ENCODE measurements at regions not wholly inside any gene's neighbourhood (a gene's known extent, or its start where the extent isn't known, plus 50 kb on each side); places are given as distances from the start of the nearest gene placed in this dataset.
"Not testable (repeated sequence)": the region's sequence is repeated elsewhere in the genome, so short reads cannot be mapped to it uniquely, and the experiment has no call there.

DNA sequence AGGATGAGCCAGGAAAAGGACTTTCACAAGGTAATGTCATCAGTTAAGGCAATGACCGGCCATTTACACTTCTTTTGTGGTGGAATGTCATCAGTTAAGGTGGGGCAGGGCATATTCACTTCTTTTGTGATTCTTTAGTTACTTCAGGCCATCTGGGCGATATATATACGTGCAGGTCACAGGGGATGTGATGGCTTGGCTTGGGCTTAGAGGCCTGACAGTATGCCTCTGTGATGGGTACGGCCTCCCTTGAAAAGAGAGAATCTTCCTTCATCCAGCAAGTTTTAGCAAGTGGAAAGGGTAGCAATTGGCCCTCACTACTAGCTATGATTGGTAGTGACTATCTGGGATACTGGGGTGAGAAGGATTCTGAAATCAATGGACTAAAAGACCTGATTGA lies 456.4 kb downstream of the SHISA9 start:
- H3K4me3 Mint-ChIP-seq; intact Hi-C loops (cut with micrococcal nuclease); DNase-seq; H3K36me3 ChIP-seq (ENCODE audit: insufficient read depth, low read length); H3K4me1 Mint-ChIP-seq; H3K27me3 ChIP-seq (ENCODE audit: insufficient read depth, low read length); H3K36me3 Mint-ChIP-seq; POLR2A ChIA-PET (ENCODE audit: partially characterized antibody); H3K27ac ChIP-seq (ENCODE audit: low read depth, low read length); H3K27me3 Mint-ChIP-seq; H3K4me3 ChIP-seq (ENCODE audit: low read length in 2 of 2); H3K4me1 ChIP-seq (ENCODE audit: insufficient read depth, low read length); H3K27ac Mint-ChIP-seq; CTCF ChIA-PET (ENCODE audit: partially characterized antibody); H3K9me3 ChIP-seq (ENCODE audit: control insufficient read depth in 1 of 2, low read length in 2 of 2): not testable (repeated sequence)
- peaks cover 0 to 32% (median 22%) of the 10 kb centered on the region in 8 donors for H3K9me3 Mint-ChIP-seq

DNA sequence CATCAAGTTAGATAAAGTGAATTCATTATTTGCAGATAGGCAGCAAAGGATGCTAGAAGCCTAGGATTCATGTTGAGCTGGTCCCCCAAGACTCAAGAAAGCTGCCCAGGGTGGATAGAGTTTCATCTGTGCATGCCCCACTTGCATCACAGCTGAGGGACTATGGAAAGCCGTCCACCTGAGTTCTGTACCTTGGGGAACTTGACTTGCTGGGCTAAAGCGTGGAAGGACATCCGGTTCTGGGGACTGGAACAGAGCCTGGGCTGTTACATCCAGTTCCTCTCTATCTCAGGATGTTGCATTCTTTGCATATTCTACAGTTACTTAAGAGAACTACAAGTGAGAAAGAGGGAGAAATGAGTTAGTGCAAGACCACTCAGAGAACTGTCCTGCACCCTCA lies 458.4 kb downstream of the SHISA9 start:
- Histone ChIP-seq H3K4me3 (ENCODE audit: low read length in 2 of 2) (no peak overlapping the region), H3K27me3 (ENCODE audit: insufficient read depth, low read length) (no peaks in the 10 kb centered on the region), H3K9me3 (ENCODE audit: control insufficient read depth in 1 of 2, low read length in 2 of 2) (peaks cover 0 to 6% of the 10 kb centered on the region in 2 donors), H3K36me3 (ENCODE audit: insufficient read depth, low read length) (no peaks in the 10 kb centered on the region), H3K27ac (ENCODE audit: low read depth, low read length) (no peak overlapping the region), H3K4me1 (ENCODE audit: insufficient read depth, low read length) (no peaks in the 10 kb centered on the region)
- Mint-ChIP-seq H3K36me3 (no peaks in the 10 kb centered on the region), H3K27ac (no peak overlapping the region), H3K27me3 (no peaks in the 10 kb centered on the region), H3K9me3 (peaks cover 0 to 32% (median 23%) of the 10 kb centered on the region in 8 donors), H3K4me3 (no peak overlapping the region), H3K4me1 (no peaks in the 10 kb centered on the region)
- ChIA-PET POLR2A (ENCODE audit: partially characterized antibody) (no interaction called here), CTCF (ENCODE audit: partially characterized antibody) (no interaction called here)
- DNase-seq = no peak
- intact Hi-C loops (cut with micrococcal nuclease) = no loop called here

DNA sequence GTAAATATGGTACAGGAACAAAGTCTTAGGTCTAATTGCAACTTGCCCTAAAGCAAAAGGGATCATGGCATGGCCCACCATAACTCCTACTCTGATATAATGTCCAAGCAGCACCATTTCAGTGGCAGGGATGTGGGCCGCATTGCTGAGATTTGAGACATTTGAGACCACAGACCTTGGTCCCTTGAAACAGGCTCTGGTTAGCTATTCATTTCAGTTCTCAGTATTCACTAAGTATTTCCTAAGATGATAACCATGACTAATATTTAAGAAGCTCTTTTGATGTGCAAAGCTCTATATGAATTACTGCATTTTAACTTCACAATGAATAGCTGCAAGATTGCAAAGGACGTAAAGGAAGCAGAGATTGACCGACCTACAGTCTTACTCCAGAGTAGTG lies 471.0 kb downstream of the SHISA9 start:
- no peak overlapping the region for H3K27ac Mint-ChIP-seq
- no peaks in the 10 kb centered on the region for H3K27me3 Mint-ChIP-seq
- ChIA-PET CTCF (ENCODE audit: partially characterized antibody) (no interaction called here), POLR2A (ENCODE audit: partially characterized antibody) (no interaction called here)
- H3K9me3 Mint-ChIP-seq = peaks cover 0 to 18% (median 10%) of the 10 kb centered on the region in 8 donors
- H3K36me3 Mint-ChIP-seq = no peaks in the 10 kb centered on the region
- H3K4me3 ChIP-seq (ENCODE audit: low read length in 2 of 2) = no peak overlapping the region
- H3K9me3 ChIP-seq (ENCODE audit: control insufficient read depth in 1 of 2, low read length in 2 of 2) = no peaks in the 10 kb centered on the region
- DNase-seq = no peak
- H3K4me3 Mint-ChIP-seq = no peak overlapping the region
- no peaks in the 10 kb centered on the region for H3K4me1 Mint-ChIP-seq
- intact Hi-C loops (cut with micrococcal nuclease) = no loop called here
- no peaks in the 10 kb centered on the region for H3K4me1 ChIP-seq (ENCODE audit: insufficient read depth, low read length)
- no peaks in the 10 kb centered on the region for H3K27me3 ChIP-seq (ENCODE audit: insufficient read depth, low read length)
- H3K27ac ChIP-seq (ENCODE audit: low read depth, low read length) = no peak overlapping the region
- H3K36me3 ChIP-seq (ENCODE audit: insufficient read depth, low read length) = no peaks in the 10 kb centered on the region

DNA sequence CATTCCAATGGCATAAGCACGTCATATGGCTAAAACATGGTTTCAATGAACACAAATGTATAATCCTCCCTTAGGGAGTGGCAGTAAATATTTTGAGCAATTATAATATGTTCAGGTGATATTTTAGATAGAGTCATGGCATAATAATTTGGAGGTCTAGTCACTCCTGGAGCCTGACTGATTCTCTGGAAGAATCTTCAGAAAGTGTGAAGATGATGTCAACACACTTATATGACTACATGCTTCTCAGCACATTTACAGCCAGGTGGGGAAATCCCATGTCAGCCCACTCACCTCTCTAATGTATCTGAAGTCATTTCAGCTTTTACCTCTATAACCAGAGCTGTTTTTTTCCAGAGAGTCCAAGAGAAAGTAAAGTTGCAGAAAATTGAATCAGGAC lies 474.8 kb downstream of the SHISA9 start:
- H3K27ac ChIP-seq (ENCODE audit: low read depth, low read length) = no peak overlapping the region
- no peaks in the 10 kb centered on the region for H3K36me3 ChIP-seq (ENCODE audit: insufficient read depth, low read length)
- no peaks in the 10 kb centered on the region for H3K9me3 ChIP-seq (ENCODE audit: control insufficient read depth in 1 of 2, low read length in 2 of 2)
- CTCF ChIA-PET (ENCODE audit: partially characterized antibody) = no interaction called here
- POLR2A ChIA-PET (ENCODE audit: partially characterized antibody) = interaction anchor here (1.0 kb wide), 1 partner anchor 8 kb away, joined by 3 read pairs; no protein-coding TSS in a partner anchor
- Mint-ChIP-seq H3K36me3 (no peaks in the 10 kb centered on the region), H3K27me3 (no peaks in the 10 kb centered on the region), H3K9me3 (peaks cover 3 to 39% (median 22%) of the 10 kb centered on the region in 8 donors), H3K4me3 (no peak overlapping the region), H3K27ac (no peak overlapping the region), H3K4me1 (no peaks in the 10 kb centered on the region)
- H3K4me3 ChIP-seq (ENCODE audit: low read length in 2 of 2) = no peak overlapping the region
- no peaks in the 10 kb centered on the region for H3K27me3 ChIP-seq (ENCODE audit: insufficient read depth, low read length)
- no peaks in the 10 kb centered on the region for H3K4me1 ChIP-seq (ENCODE audit: insufficient read depth, low read length)
- no peak for DNase-seq
- intact Hi-C loops (cut with micrococcal nuclease) = no loop called here

DNA sequence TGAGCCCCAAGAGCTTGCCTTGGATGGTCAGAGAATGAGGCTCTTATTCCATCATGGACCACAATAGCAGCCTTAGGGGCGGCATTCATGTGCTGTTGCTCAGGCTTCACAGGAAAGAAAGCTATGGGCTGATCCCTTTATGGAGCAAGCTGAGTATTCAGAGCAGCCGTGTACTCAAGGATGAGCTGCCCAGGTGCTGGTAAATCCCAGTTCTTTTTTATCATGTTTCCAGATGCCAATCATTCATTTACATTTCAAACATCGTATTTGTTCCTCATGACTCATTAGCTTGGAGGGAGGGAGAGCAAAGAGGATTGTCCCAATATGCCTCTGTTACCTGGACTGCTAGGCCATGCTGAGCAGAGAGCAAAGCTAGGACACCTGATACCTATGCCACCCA lies 475.7 kb downstream of the SHISA9 start:
- Mint-ChIP-seq H3K9me3 (peaks cover 3 to 43% (median 23%) of the 10 kb centered on the region in 8 donors), H3K36me3 (no peaks in the 10 kb centered on the region), H3K4me3 (no peak overlapping the region), H3K4me1 (no peaks in the 10 kb centered on the region), H3K27ac (no peak overlapping the region), H3K27me3 (no peaks in the 10 kb centered on the region)
- Histone ChIP-seq H3K27ac (ENCODE audit: low read depth, low read length) (no peak overlapping the region), H3K4me3 (ENCODE audit: low read length in 2 of 2) (no peak overlapping the region), H3K4me1 (ENCODE audit: insufficient read depth, low read length) (no peaks in the 10 kb centered on the region), H3K9me3 (ENCODE audit: control insufficient read depth in 1 of 2, low read length in 2 of 2) (no peaks in the 10 kb centered on the region), H3K36me3 (ENCODE audit: insufficient read depth, low read length) (no peaks in the 10 kb centered on the region), H3K27me3 (ENCODE audit: insufficient read depth, low read length) (no peaks in the 10 kb centered on the region)
- intact Hi-C loops (cut with micrococcal nuclease) = no loop called here
- DNase-seq = no peak
- CTCF ChIA-PET (ENCODE audit: partially characterized antibody) = no interaction called here
- POLR2A ChIA-PET (ENCODE audit: partially characterized antibody) = no interaction called here

DNA sequence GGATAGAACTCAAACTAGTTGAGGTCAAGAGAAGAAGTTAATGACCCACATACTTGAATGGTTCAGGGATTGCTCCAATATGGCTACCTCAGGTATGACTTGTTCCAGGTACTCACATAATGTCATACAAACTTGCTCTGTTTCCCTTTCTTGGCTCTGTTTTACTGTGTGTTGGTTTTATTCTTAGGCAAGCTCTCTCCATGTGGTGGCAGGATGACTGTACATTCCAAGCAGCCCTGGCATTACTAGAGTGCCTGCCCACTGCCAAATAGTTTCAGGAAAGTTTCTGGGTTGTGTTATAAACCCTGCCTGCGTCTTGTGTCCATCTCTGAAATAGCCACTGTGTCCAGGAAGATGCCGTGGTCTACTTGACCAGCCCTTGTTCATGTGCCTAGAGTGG lies 476.8 kb downstream of the SHISA9 start:
- no peak overlapping the region for H3K4me3 ChIP-seq (ENCODE audit: low read length in 2 of 2)
- no peak for DNase-seq
- CTCF ChIA-PET (ENCODE audit: partially characterized antibody) = no interaction called here
- peaks cover 0 to 2% of the 10 kb centered on the region in 2 donors for H3K9me3 ChIP-seq (ENCODE audit: control insufficient read depth in 1 of 2, low read length in 2 of 2)
- no peaks in the 10 kb centered on the region for H3K4me1 Mint-ChIP-seq
- H3K27ac Mint-ChIP-seq = no peak overlapping the region
- H3K27ac ChIP-seq (ENCODE audit: low read depth, low read length) = no peak overlapping the region
- no peaks in the 10 kb centered on the region for H3K36me3 ChIP-seq (ENCODE audit: insufficient read depth, low read length)
- intact Hi-C loops (cut with micrococcal nuclease) = no loop called here
- H3K36me3 Mint-ChIP-seq = no peaks in the 10 kb centered on the region
- no peaks in the 10 kb centered on the region for H3K27me3 ChIP-seq (ENCODE audit: insufficient read depth, low read length)
- H3K4me3 Mint-ChIP-seq = no peak overlapping the region
- no peaks in the 10 kb centered on the region for H3K4me1 ChIP-seq (ENCODE audit: insufficient read depth, low read length)
- no peaks in the 10 kb centered on the region for H3K27me3 Mint-ChIP-seq
- POLR2A ChIA-PET (ENCODE audit: partially characterized antibody) = no interaction called here
- H3K9me3 Mint-ChIP-seq = peaks cover 6 to 45% (median 25%) of the 10 kb centered on the region in 8 donors

DNA sequence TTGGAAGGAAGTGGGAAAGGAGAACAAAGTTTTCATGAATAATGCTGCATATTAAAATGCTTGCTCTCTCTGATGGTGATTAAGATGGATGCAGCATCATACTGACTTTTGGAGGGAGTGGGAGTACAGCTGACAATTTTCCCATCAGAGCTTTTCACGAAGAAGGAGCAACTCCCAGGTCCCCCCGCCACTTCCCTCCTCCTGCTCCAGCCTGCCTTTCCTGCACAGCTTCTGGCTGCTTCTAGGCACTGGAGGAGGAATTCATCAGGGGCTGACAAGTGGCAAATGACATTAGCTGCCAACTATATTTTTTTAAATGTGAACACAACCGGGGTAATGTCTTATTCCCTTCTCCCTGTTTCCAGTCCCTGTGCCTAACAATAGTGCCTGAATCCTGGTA lies 477.9 kb downstream of the SHISA9 start:
- Histone ChIP-seq H3K27ac (ENCODE audit: low read depth, low read length) (no peak overlapping the region), H3K9me3 (ENCODE audit: control insufficient read depth in 1 of 2, low read length in 2 of 2) (peaks cover 0 to 3% of the 10 kb centered on the region in 2 donors), H3K27me3 (ENCODE audit: insufficient read depth, low read length) (no peaks in the 10 kb centered on the region), H3K4me1 (ENCODE audit: insufficient read depth, low read length) (no peaks in the 10 kb centered on the region), H3K36me3 (ENCODE audit: insufficient read depth, low read length) (no peaks in the 10 kb centered on the region), H3K4me3 (ENCODE audit: low read length in 2 of 2) (no peak overlapping the region)
- H3K36me3 Mint-ChIP-seq = no peaks in the 10 kb centered on the region
- no peak for DNase-seq
- H3K27me3 Mint-ChIP-seq = no peaks in the 10 kb centered on the region
- ChIA-PET CTCF (ENCODE audit: partially characterized antibody) (no interaction called here), POLR2A (ENCODE audit: partially characterized antibody) (no interaction called here)
- intact Hi-C loops (cut with micrococcal nuclease) = no loop called here
- no peak overlapping the region for H3K27ac Mint-ChIP-seq
- H3K4me1 Mint-ChIP-seq = no peaks in the 10 kb centered on the region
- peaks cover 8 to 48% (median 28%) of the 10 kb centered on the region in 8 donors for H3K9me3 Mint-ChIP-seq
- H3K4me3 Mint-ChIP-seq = no peak overlapping the region
